IPS-NIHi11 (cell line): ENCODE measurements at regions not wholly inside any gene's neighbourhood (a gene's known extent, or its start where the extent isn't known, plus 50 kb on each side); places are given as distances from the start of the nearest gene placed in this dataset.

Experiments
- DNase-seq: peaks from one replicate; pipeline ENCODE4 v3.0.0; 2012; ENCODE audit warnings: mixed read lengths, low spot score

DNA sequence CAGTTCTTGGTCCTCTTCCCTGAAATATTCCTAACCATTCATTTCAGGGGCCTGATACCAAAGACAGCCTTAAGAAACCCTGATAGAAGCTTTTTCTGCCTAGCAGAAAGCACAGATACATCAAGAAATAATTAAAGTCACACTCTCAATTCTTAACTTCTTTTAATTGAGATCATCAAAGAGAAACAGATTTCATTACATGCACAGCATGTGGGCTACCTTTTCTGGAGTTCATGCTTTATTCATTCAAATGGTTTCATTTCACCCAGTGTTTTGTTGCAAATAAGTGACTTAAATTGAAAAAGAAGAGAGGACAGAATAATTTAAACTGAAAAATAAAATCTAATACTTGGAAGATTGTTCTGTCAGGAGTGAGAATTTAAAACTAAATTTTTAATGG, 192.6 kb upstream of the GGTLC1 start:
- no peak for DNase-seq

DNA sequence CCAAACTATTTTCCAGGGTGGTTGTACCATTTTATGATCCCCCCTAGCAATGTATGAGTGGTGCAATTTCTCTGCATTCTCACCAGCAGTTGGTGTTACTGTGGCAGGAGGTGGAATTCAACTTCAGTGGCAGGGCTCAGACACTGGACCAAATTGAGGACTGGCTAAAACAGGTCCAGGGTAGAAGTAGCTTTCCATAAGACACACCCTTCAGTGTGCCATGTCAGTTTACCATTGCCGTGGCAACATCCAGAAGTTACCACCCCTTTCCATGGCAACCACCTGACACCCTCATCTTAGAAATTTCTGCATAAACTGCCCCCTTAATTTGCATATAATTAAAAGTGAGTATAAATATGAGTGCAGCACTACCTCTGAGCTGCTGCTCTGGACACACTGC, 180.7 kb upstream of the GGTLC1 start:
- no peak for DNase-seq

- DNase-seq = no peak
Observed at GRCh38 chr20:24166412-24166811, 177.8 kb upstream of the GGTLC1 start.

GRCh38 chr20:24166123-24166381, 177.5 kb upstream of the GGTLC1 start:
- no peak for DNase-seq

- DNase-seq = no peak
Observed at GRCh38 chr20:24165301-24166122, 176.9 kb upstream of the GGTLC1 start.

DNA sequence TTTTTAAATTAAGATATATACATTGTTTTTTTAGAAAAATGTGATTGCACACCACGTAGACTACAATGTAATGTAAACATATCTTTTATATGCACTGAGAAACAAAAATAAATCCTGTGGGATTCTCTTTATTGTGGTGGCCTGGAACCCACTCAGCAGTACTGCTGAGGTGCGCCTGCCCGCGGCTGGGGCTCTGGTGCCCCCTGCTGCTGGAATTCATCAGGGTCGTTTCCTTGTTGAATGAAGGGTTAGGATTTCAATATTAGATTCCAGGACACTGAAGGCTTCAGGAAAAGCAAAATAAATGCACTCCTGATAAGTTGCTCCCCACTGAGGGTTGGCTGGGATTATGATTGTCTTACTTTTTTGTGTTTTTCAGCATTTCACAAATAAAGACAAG, 175.8 kb upstream of the GGTLC1 start:
- DNase-seq = peak; percentile 40

DNA sequence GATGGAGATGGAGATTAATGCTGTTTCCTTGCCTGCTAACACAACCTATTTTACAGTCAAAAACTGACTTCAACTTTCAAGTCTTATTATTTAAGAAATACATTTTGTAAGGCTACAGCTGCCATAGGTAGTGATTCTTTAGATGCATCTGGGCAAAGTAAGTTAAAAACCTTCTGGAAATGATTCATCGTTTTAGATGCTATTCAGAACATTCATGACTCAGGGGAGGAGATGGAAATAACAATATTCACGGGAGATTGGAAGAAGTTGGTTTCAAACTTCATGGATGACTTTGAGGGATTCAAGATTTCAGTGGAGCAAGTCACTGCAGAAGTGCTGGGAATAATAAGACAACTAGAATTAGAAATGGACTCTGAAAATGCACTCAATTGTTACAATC, 174.9 kb upstream of the GGTLC1 start:
- no peak for DNase-seq

DNA sequence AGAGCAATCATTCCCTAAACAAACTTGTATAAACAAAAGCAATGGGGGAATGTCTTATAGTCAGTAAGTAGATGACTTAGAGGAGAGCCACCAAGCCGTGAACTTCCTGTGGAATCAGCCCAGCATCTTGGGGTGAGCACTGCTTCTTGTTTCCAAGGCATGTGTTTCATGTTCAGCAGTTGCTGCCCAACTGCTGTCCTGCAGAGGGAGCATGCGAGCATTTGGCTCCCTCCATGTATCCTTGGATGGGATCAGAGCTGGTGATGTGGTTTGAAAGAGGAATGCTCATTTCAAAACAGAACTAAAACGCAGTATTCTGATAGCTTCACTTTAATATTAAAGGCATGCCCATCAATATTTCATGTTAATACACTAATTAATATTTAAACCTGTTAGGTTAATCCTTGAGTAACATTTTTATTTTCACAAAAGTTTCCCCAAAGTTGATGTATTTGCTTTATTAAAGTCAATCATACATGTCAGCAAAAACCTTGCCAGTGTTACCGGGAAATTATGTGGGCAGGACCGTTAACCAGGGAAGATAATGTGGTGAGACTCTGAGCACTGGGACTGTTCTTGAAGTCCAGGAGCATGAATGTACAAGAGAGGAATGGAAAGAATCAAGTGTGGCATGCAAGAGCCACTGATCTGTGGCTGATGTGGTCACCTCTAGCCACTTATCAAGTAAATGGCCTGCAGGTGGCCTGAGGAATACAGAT, 172.1 kb upstream of the GGTLC1 start:
- DNase-seq = peak; percentile 66

- DNase-seq = no peak
Observed at GRCh38 chr20:24158281-24158680, 169.7 kb upstream of the GGTLC1 start.

GRCh38 chr20:24157213-24157612, 168.6 kb upstream of the GGTLC1 start:
- no peak for DNase-seq

DNA sequence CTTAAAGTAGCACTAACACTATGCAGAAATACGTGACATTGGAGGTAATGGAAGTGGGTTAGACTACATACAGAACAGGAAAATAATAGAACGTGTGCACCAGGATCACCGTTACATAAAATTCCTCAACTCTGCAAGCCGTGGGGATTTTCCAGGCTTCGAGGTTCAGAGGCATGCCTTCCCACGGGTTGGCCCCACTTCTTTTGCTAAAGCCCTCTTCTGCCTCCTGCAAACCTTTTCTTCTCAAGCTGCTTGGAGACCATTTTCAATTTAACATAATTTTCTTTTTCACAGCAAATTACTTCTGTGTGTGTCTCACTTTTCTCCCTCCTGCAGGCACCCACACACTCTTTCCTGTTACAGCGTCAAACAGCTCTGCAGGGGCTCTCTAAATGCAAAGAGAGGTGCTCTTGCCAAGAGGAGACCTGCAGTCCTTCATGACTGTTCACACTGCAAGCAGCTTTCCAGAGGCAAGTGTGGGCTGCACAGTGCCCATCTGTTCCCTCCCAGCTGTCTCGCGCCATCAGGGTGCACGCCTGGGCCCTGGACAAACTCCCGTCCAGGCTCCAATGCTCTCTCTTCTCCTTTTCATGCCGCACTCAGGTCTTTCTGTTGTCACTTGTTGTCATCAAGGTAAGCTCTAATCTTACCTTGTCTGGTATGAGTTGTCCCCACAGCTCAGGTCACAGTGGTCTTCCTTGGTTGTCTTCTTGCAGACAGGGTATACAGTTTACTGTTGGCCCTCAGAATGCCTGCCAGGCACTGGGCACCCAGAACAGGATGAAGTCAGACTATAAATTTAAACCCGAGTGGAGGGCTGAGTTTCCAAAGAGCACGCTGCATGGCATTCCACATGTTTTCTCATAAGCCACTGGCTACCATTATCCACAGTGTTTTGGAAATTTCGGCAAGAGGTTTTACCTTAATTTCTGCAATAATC, 164.8 kb upstream of the GGTLC1 start:
- no peak for DNase-seq

GRCh38 chr20:24151621-24152294, 163.2 kb upstream of the GGTLC1 start:
- no peak for DNase-seq

- DNase-seq = no peak
Observed at GRCh38 chr20:24150406-24150805, 161.8 kb upstream of the GGTLC1 start.

- DNase-seq = peak; percentile 73
Observed at GRCh38 chr20:24149881-24150307, 161.3 kb upstream of the GGTLC1 start.

- no peak for DNase-seq
Observed at GRCh38 chr20:24149175-24149574, 160.6 kb upstream of the GGTLC1 start.

GRCh38 chr20:24148372-24148771, 159.8 kb upstream of the GGTLC1 start:
- DNase-seq = no peak

GRCh38 chr20:24147961-24148360, 159.4 kb upstream of the GGTLC1 start:
- DNase-seq = no peak

DNA sequence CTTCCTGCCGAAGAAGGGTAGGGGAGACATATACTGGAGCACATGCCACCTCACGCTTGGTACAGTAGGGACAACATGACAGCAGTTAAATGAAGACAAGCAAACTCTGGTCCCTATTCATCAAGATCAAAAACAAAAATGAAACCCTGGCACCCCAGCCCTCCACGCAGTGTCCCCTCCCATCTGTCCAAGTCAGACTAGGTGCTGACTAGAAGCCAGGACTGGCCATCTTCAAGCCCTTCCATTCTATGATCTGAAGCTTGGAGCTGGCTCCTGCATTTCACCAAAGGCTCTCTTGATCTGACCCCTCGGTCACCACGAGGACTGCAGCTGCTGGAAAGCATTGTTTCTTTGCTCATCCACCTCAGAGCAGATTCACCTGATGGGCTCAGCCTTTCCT, 158.9 kb upstream of the GGTLC1 start:
- DNase-seq = no peak

DNA sequence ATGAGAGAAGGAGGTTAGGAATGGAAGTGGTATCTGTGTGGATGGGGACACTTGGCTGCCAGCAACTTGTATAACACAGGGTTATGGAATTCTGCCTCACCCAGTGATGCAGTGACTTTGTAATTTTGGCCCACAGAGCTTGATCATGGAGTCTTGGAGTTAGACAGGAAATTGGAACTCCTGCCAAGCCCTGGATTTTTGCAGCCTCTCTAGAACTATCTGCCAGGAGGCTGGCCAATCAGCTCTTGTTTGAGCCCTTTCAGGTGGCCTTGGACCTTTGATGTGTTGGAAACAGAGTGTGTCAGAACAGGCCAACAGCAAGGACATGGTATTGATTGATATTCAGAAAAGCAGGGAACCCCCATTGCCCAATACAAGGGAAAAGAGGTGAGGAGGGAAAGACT, 157.7 kb upstream of the GGTLC1 start:
- no peak for DNase-seq

GRCh38 chr20:24144371-24144770, 155.8 kb upstream of the GGTLC1 start:
- no peak for DNase-seq

- no peak for DNase-seq
Observed at GRCh38 chr20:24141111-24141510, 152.5 kb upstream of the GGTLC1 start.

DNA sequence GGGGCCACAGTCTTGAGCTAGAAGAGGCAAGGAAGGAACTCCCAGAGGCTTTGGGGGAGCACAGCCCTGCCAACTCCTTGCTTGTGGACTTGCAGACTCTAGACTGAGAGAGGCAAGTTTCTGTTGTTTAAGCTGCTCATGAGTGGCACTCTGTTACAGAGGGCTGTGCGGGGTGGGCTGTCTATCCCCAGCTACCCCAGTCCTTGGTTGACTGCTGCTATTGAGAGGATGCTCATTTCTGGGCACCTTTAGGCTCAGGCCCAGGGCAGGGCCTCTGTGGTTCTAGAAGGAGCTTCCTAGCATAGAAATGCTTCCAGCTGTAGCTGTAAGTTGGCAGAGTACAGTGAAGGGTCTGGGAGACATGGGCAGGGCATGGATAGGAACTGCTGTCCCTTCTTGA, 151.3 kb upstream of the GGTLC1 start:
- no peak for DNase-seq
